Gastrocnemius medialis (tissue), 4 donors: ENCODE measurements at regions not wholly inside any gene's neighbourhood (a gene's known extent, or its start where the extent isn't known, plus 50 kb on each side); places are given as distances from the start of the nearest gene placed in this dataset.

Experiments used
- CTCF ChIP-seq, 5 experiments: fragments of 450-650 bp in 3 of 5; fragments of 200-600 bp in 2 of 5; sonication (generic) in 2 of 5; IDR thresholded peaks in 4 of 5; conservative IDR thresholded peaks in 1 of 5; 1 replicate in 4 of 5; 2 replicates in 1 of 5; pipeline ENCODE4 v1.5.1; 2016 to 2019; ENCODE audit warnings: antibody characterized with exemption in 5 of 5, mild to moderate bottlenecking in 3 of 5, moderate library complexity in 3 of 5
- POLR2A ChIP-seq, 2 donors: fragments of 450-650 bp; IDR thresholded peaks; one replicate each; pipeline ENCODE4 v1.6.1; 2017; ENCODE audit warnings: antibody characterized with exemption in 2 of 2, mild to moderate bottlenecking in 2 of 2, moderate library complexity in 2 of 2

- TF ChIP-seq CTCF (IDR thresholded peaks at IDR 0.05 in 4 of 5, conservative IDR thresholded peaks at IDR 0.05 in 1 of 5), result no peak
- no peak for TF ChIP-seq POLR2A (IDR thresholded peaks at IDR 0.05)
Observed at GRCh38 chr5:4243479-4244264, 648.0 kb downstream of the IRX1 start.
